SK-N-MC (cell line): ENCODE measurements at regions not wholly inside any gene's neighbourhood (a gene's known extent, or its start where the extent isn't known, plus 50 kb on each side); places are given as distances from the start of the nearest gene placed in this dataset.

Experiments
- EZH2 ChIP-seq: fragments of 200-600 bp; sonication (generic); IDR thresholded peaks from one replicate; pipeline ENCODE4 v1.6.1; 2017; ENCODE audit warnings: antibody characterized with exemption
- POLR2AphosphoS5 ChIP-seq: IDR thresholded peaks from 2 replicates; pipeline ENCODE4 v1.6.1; 2012; ENCODE audit warnings: mild to moderate bottlenecking, low read depth, low read length, borderline replicate concordance

DNA sequence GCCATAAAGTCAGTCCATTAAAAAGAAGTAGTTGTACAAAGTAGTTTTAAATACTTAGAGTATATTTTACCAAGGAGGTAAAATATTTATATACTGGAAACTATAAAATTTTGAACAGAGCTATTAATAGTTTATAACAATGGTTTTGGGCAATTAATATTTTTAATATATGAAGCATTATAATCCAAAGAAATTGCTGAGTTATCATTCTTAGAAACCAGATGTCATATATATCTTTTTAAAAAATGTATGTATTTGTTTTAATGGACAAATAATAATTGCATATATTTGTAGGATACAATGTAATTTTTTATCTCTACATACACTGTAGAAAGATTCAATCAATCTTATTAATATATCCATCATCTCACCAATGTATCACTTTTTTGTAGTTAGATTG is 207.8 kb downstream of the CXXC4 start:
- TF ChIP-seq EZH2 = no peak
- no peak for TF ChIP-seq POLR2AphosphoS5
